OCI-LY1 (cell line): ENCODE measurements at regions not wholly inside any gene's neighbourhood (a gene's known extent, or its start where the extent isn't known, plus 50 kb on each side); places are given as distances from the start of the nearest gene placed in this dataset.
"Not testable (repeated sequence)": the region's sequence is repeated elsewhere in the genome, so short reads cannot be mapped to it uniquely, and the experiment has no call there.

ENCODE experiments used
- H2AFZ ChIP-seq: fragments of 200-600 bp; sonication (generic), shearing (Covaris generic); 2 replicates; pipeline ENCODE4 v1.6.0; 2014; ENCODE audit warnings: antibody characterized with exemption, mild to moderate bottlenecking, low read length
- H3F3A ChIP-seq: fragments of 200-600 bp; sonication (generic), shearing (Covaris generic); 2 replicates; pipeline ENCODE4 v1.6.0; 2014; ENCODE audit warnings: mild to moderate bottlenecking, antibody characterized with exemption, low read length, moderate library complexity; ENCODE audit not compliant: insufficient read depth
- H3K27ac ChIP-seq: fragments of 200-600 bp; sonication (generic); 2 replicates; pipeline ENCODE4 v1.5.1; 2014; ENCODE audit warnings: low read length, mixed run types, mild to moderate bottlenecking, low read depth; ENCODE audit not compliant: poor library complexity, severe bottlenecking
- H3K27me3 ChIP-seq: fragments of 200-600 bp; sonication (generic); 2 replicates; pipeline ENCODE4 v1.6.0; 2014; ENCODE audit warnings: antibody characterized with exemption, mild to moderate bottlenecking, low read length, moderate library complexity; ENCODE audit not compliant: insufficient read depth
- H3K36me3 ChIP-seq: fragments of 200-600 bp; sonication (generic); 2 replicates; pipeline ENCODE4 v1.6.1; 2014; ENCODE audit warnings: mild to moderate bottlenecking, antibody characterized with exemption, low read length, moderate library complexity, mixed read lengths; ENCODE audit not compliant: insufficient read depth
- H3K4me1 ChIP-seq: fragments of 200-600 bp; sonication (generic); 2 replicates; pipeline ENCODE4 v1.5.1; 2014; ENCODE audit warnings: mild to moderate bottlenecking, low read length, moderate library complexity; ENCODE audit not compliant: insufficient read depth, severe bottlenecking
- H3K4me2 ChIP-seq: fragments of 200-600 bp; sonication (generic), shearing (Covaris generic); 2 replicates; pipeline ENCODE4 v1.6.1; 2014; ENCODE audit warnings: low read length
- H3K4me3 ChIP-seq: fragments of 200-600 bp; sonication (generic); 2 replicates; pipeline ENCODE4 v1.5.1; 2014; ENCODE audit warnings: low read length, low read depth, mild to moderate bottlenecking, mixed read lengths; ENCODE audit not compliant: poor library complexity, severe bottlenecking
- H3K79me2 ChIP-seq: fragments of 200-600 bp; shearing (Covaris generic); 2 replicates; pipeline ENCODE4 v1.6.1; 2016; ENCODE audit warnings: mixed run types, low read length, mixed read lengths; ENCODE audit not compliant: insufficient read depth
- H3K9ac ChIP-seq: fragments of 200-600 bp; sonication (generic), shearing (Covaris generic); 2 replicates; pipeline ENCODE4 v1.6.1; 2014; ENCODE audit warnings: mild to moderate bottlenecking, low read length, mixed read lengths
- H3K9me2 ChIP-seq: fragments of 200-600 bp; sonication (generic), shearing (Covaris generic); 2 replicates; pipeline ENCODE4 v1.6.1; 2014; ENCODE audit warnings: low read depth, mild to moderate bottlenecking, low read length, mixed read lengths
- H3K9me3 ChIP-seq: fragments of 200-600 bp; shearing (Covaris generic); 2 replicates; pipeline ENCODE4 v1.6.1; 2014; ENCODE audit warnings: low read length, mixed read lengths
- H4K20me1 ChIP-seq: fragments of 200-600 bp; sonication (generic), shearing (Covaris generic); 2 replicates; pipeline ENCODE4 v1.6.0; 2016; ENCODE audit warnings: mild to moderate bottlenecking, low read length; ENCODE audit not compliant: insufficient read depth
- EZH2 ChIP-seq: fragments of 200-600 bp; sonication (generic), shearing (Covaris generic); IDR thresholded peaks from 2 replicates; pipeline ENCODE4 v1.8.0; 2017; ENCODE audit warnings: borderline replicate concordance, mixed run types, mild to moderate bottlenecking, antibody characterized with exemption, low read length, moderate library complexity, mixed read lengths
- TF ChIP-seq, protein P1 (sequence below): fragments of 200-600 bp; sonication (generic), shearing (Covaris generic); IDR thresholded peaks from 2 replicates; pipeline ENCODE4 v1.5.1; 2017; ENCODE audit warnings: mild to moderate bottlenecking, antibody characterized with exemption, low read length, moderate library complexity, mixed read lengths

DNA sequence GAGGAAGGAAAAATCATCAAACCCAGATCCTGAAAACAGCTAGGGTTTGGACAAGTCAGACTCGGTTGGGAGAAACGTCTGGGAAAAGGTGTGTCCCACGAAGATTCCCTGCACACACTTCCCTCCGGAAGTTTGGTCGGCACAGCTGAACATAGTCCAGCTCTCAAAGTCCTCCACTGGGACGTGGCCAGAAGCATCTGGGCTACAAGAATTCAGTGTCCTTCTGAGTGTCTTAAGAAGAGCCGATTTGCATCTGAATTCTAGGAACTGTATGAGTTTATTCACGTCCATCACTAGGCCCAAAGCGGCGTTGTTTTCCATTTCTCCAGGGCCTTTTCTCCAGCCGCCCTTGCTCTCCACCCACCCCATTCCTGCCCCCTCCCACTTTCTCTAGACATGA, 109.1 kb downstream of the C17orf67 start:
- H3K9me2 ChIP-seq: no peaks in the 10 kb centered on the region
- TF ChIP-seq, protein P1, sequence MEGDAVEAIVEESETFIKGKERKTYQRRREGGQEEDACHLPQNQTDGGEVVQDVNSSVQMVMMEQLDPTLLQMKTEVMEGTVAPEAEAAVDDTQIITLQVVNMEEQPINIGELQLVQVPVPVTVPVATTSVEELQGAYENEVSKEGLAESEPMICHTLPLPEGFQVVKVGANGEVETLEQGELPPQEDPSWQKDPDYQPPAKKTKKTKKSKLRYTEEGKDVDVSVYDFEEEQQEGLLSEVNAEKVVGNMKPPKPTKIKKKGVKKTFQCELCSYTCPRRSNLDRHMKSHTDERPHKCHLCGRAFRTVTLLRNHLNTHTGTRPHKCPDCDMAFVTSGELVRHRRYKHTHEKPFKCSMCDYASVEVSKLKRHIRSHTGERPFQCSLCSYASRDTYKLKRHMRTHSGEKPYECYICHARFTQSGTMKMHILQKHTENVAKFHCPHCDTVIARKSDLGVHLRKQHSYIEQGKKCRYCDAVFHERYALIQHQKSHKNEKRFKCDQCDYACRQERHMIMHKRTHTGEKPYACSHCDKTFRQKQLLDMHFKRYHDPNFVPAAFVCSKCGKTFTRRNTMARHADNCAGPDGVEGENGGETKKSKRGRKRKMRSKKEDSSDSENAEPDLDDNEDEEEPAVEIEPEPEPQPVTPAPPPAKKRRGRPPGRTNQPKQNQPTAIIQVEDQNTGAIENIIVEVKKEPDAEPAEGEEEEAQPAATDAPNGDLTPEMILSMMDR: no peak
- no peak for TF ChIP-seq EZH2
- no peaks in the 10 kb centered on the region for H3K36me3 ChIP-seq
- H3K27me3 ChIP-seq: 0 out of 2 replicates have a peak, but pooled peaks cover 5% of the 10 kb centered on the region
- no peaks in the 10 kb centered on the region for H3K79me2 ChIP-seq
- no peaks in the 10 kb centered on the region for H4K20me1 ChIP-seq
- no peak overlapping the region for H3K27ac ChIP-seq
- no peak overlapping the region for H3K4me2 ChIP-seq
- no peak overlapping the region for H2AFZ ChIP-seq
- no peaks in the 10 kb centered on the region for H3F3A ChIP-seq
- H3K9me3 ChIP-seq: no peaks in the 10 kb centered on the region
- H3K4me3 ChIP-seq: no peak overlapping the region
- H3K9ac ChIP-seq: no peak overlapping the region
- H3K4me1 ChIP-seq: no peaks in the 10 kb centered on the region

- Histone ChIP-seq H3F3A (no peaks in the 10 kb centered on the region), H3K9me2 (no peaks in the 10 kb centered on the region), H4K20me1 (no peaks in the 10 kb centered on the region), H3K4me3 (no peak overlapping the region), H3K4me1 (no peaks in the 10 kb centered on the region), H3K27me3 (0 out of 2 replicates have a peak, but pooled peaks cover 5% of the 10 kb centered on the region), H3K27ac (no peak overlapping the region), H3K9me3 (no peaks in the 10 kb centered on the region), H3K9ac (no peak overlapping the region), H3K36me3 (no peaks in the 10 kb centered on the region), H2AFZ (no peak overlapping the region), H3K4me2 (no peak overlapping the region), H3K79me2 (no peaks in the 10 kb centered on the region)
- TF ChIP-seq EZH2: no peak
- TF ChIP-seq, protein P1: no peak
Observed at GRCh38 chr17:56725144-56725543, 108.6 kb downstream of the C17orf67 start.

- no peaks in the 10 kb centered on the region for H3K27me3 ChIP-seq
Observed at GRCh38 chr17:56727876-56728617, 105.7 kb downstream of the C17orf67 start.

GRCh38 chr17:56731096-56731495, 102.6 kb downstream of the C17orf67 start:
- not testable (repeated sequence) for H3K9me3 ChIP-seq, H2AFZ ChIP-seq

More at GRCh38 chr17:56727876-56728617, 105.7 kb downstream of the C17orf67 start:
- Histone ChIP-seq H3K4me1 (no peaks in the 10 kb centered on the region), H3K4me3 (no peak overlapping the region), H2AFZ (no peak overlapping the region), H3K9ac (no peak overlapping the region), H3K36me3 (no peaks in the 10 kb centered on the region), H3F3A (no peaks in the 10 kb centered on the region), H3K4me2 (no peak overlapping the region), H3K79me2 (no peaks in the 10 kb centered on the region), H4K20me1 (no peaks in the 10 kb centered on the region), H3K9me2 (no peaks in the 10 kb centered on the region), H3K9me3 (no peaks in the 10 kb centered on the region), H3K27ac (no peak overlapping the region)
- no peak for TF ChIP-seq EZH2
- TF ChIP-seq, protein P1: no peak

More at GRCh38 chr17:56731096-56731495, 102.6 kb downstream of the C17orf67 start:
- H4K20me1 ChIP-seq, H3K79me2 ChIP-seq, H3K4me1 ChIP-seq, H3K36me3 ChIP-seq, H3K9me2 ChIP-seq, H3K4me3 ChIP-seq, H3K9ac ChIP-seq, H3F3A ChIP-seq, H3K4me2 ChIP-seq, H3K27ac ChIP-seq, H3K27me3 ChIP-seq: not testable (repeated sequence)
